Dendritic cell treated with granulocyte-macrophage colony-stimulating factor and Interleukin-4, amounts not matched to agents 40 ng/mL and 50 ng/mL, for 4 days (primary cell): ENCODE measurements at regions not wholly inside any gene's neighbourhood (a gene's known extent, or its start where the extent isn't known, plus 50 kb on each side); places are given as distances from the start of the nearest gene placed in this dataset.
"Not testable (repeated sequence)": the region's sequence is repeated elsewhere in the genome, so short reads cannot be mapped to it uniquely, and the experiment has no call there.

ENCODE experiments used
- H3K27ac Mint-ChIP-seq: one replicate; pipeline ENCODE4 v1.8.0; 2022; ENCODE audit warnings: mild to moderate bottlenecking, mixed read lengths
- H3K27me3 Mint-ChIP-seq: one replicate; pipeline ENCODE4 v1.8.0; 2022; ENCODE audit warnings: mild to moderate bottlenecking, mixed read lengths
- H3K36me3 Mint-ChIP-seq: one replicate; pipeline ENCODE4 v1.8.0; 2022; ENCODE audit warnings: low read depth, mixed read lengths
- H3K4me1 Mint-ChIP-seq: one replicate; pipeline ENCODE4 v1.8.0; 2022; ENCODE audit warnings: low read depth, mixed read lengths
- H3K4me3 Mint-ChIP-seq: one replicate; pipeline ENCODE4 v1.8.0; 2022; ENCODE audit warnings: mild to moderate bottlenecking, moderate library complexity, mixed read lengths
- H3K9me3 Mint-ChIP-seq: one replicate; pipeline ENCODE4 v1.8.0; 2022; ENCODE audit warnings: mixed read lengths
- intact Hi-C: fragments of 100-400 bp; cut with micrococcal nuclease; formaldehyde crosslinking; loops from one replicate; pipeline ENCODE4 v1.15.0; 2022

- no peak overlapping the region for H3K4me3 Mint-ChIP-seq
- no peak overlapping the region for H3K27ac Mint-ChIP-seq
- intact Hi-C loops, result no loop called here
- peaks cover 3% of the 10 kb centered on the region for H3K27me3 Mint-ChIP-seq
- no peaks in the 10 kb centered on the region for H3K4me1 Mint-ChIP-seq
- peaks cover 13% of the 10 kb centered on the region for H3K9me3 Mint-ChIP-seq
- no peaks in the 10 kb centered on the region for H3K36me3 Mint-ChIP-seq
Measured at GRCh38 chr5:122661496-122662180, 113.2 kb upstream of the SNX2 start.

- Mint-ChIP-seq H3K27ac (no peak overlapping the region), H3K9me3 (peaks cover 13% of the 10 kb centered on the region), H3K4me1 (no peaks in the 10 kb centered on the region), H3K4me3 (no peak overlapping the region), H3K36me3 (no peaks in the 10 kb centered on the region), H3K27me3 (peaks cover 3% of the 10 kb centered on the region)
- intact Hi-C loops, result no loop called here
Measured at GRCh38 chr5:122665051-122665450, 109.8 kb upstream of the SNX2 start.

- intact Hi-C loops, result no loop called here
Measured at GRCh38 chr5:122668552-122668951, 106.3 kb upstream of the SNX2 start.

GRCh38 chr5:122669709-122670108 is 105.2 kb upstream of the SNX2 start:
- H3K36me3 Mint-ChIP-seq, intact Hi-C loops, H3K4me1 Mint-ChIP-seq, H3K27ac Mint-ChIP-seq, H3K4me3 Mint-ChIP-seq, H3K27me3 Mint-ChIP-seq, H3K9me3 Mint-ChIP-seq: not testable (repeated sequence)

More at GRCh38 chr5:122668552-122668951, 106.3 kb upstream of the SNX2 start:
- Mint-ChIP-seq H3K27me3 (peaks cover 7% of the 10 kb centered on the region), H3K27ac (no peak overlapping the region), H3K4me1 (no peaks in the 10 kb centered on the region), H3K36me3 (no peaks in the 10 kb centered on the region), H3K4me3 (no peak overlapping the region), H3K9me3 (peaks cover 7% of the 10 kb centered on the region)

GRCh38 chr5:122673343-122673742 is 101.5 kb upstream of the SNX2 start:
- intact Hi-C loops, result no loop called here
- Mint-ChIP-seq H3K27me3 (peaks cover 8% of the 10 kb centered on the region), H3K9me3 (peaks cover 7% of the 10 kb centered on the region), H3K36me3 (no peaks in the 10 kb centered on the region), H3K4me3 (no peak overlapping the region), H3K4me1 (no peaks in the 10 kb centered on the region), H3K27ac (no peak overlapping the region)

GRCh38 chr5:122674385-122674784 is 100.5 kb upstream of the SNX2 start:
- no peak overlapping the region for H3K4me3 Mint-ChIP-seq
- H3K36me3 Mint-ChIP-seq, result no peaks in the 10 kb centered on the region
- peaks cover 15% of the 10 kb centered on the region for H3K27me3 Mint-ChIP-seq
- H3K27ac Mint-ChIP-seq, result no peak overlapping the region
- intact Hi-C loops, result no loop called here
- no peaks in the 10 kb centered on the region for H3K4me1 Mint-ChIP-seq
- H3K9me3 Mint-ChIP-seq, result peaks cover 7% of the 10 kb centered on the region

GRCh38 chr5:122680623-122681350 is 94.1 kb upstream of the SNX2 start:
- H3K27ac Mint-ChIP-seq, result no peak overlapping the region
- no peaks in the 10 kb centered on the region for H3K36me3 Mint-ChIP-seq
- H3K27me3 Mint-ChIP-seq, result peaks cover 26% of the 10 kb centered on the region
- intact Hi-C loops, result no loop called here
- H3K4me1 Mint-ChIP-seq, result no peaks in the 10 kb centered on the region
- no peaks in the 10 kb centered on the region for H3K9me3 Mint-ChIP-seq
- H3K4me3 Mint-ChIP-seq, result no peak overlapping the region

GRCh38 chr5:122683631-122684030 is 91.2 kb upstream of the SNX2 start:
- Mint-ChIP-seq H3K4me3 (no peak overlapping the region), H3K36me3 (no peaks in the 10 kb centered on the region), H3K4me1 (no peaks in the 10 kb centered on the region), H3K9me3 (no peaks in the 10 kb centered on the region), H3K27ac (no peak overlapping the region), H3K27me3 (peaks cover 20% of the 10 kb centered on the region)
- intact Hi-C loops, result no loop called here

GRCh38 chr5:122690266-122690665 is 84.6 kb upstream of the SNX2 start:
- H3K9me3 Mint-ChIP-seq, result no peaks in the 10 kb centered on the region
- intact Hi-C loops, result no loop called here
- H3K27me3 Mint-ChIP-seq, result no peaks in the 10 kb centered on the region
- peaks cover 15% of the 10 kb centered on the region for H3K4me1 Mint-ChIP-seq
- H3K36me3 Mint-ChIP-seq, result no peaks in the 10 kb centered on the region
- H3K27ac Mint-ChIP-seq, result no peak overlapping the region
- H3K4me3 Mint-ChIP-seq, result no peak overlapping the region

GRCh38 chr5:122691931-122692330 is 82.9 kb upstream of the SNX2 start:
- no peak overlapping the region for H3K27ac Mint-ChIP-seq
- H3K4me3 Mint-ChIP-seq, result no peak overlapping the region
- no peaks in the 10 kb centered on the region for H3K27me3 Mint-ChIP-seq
- H3K4me1 Mint-ChIP-seq, result peaks cover 18% of the 10 kb centered on the region
- no peaks in the 10 kb centered on the region for H3K36me3 Mint-ChIP-seq
- intact Hi-C loops, result no loop called here
- no peaks in the 10 kb centered on the region for H3K9me3 Mint-ChIP-seq

- H3K36me3 Mint-ChIP-seq, result no peaks in the 10 kb centered on the region
- H3K4me3 Mint-ChIP-seq, result no peak overlapping the region
- H3K27ac Mint-ChIP-seq, result no peak overlapping the region
- H3K9me3 Mint-ChIP-seq, result no peaks in the 10 kb centered on the region
- no peaks in the 10 kb centered on the region for H3K27me3 Mint-ChIP-seq
- intact Hi-C loops, result no loop called here
- peaks cover 23% of the 10 kb centered on the region for H3K4me1 Mint-ChIP-seq
Measured at GRCh38 chr5:122693963-122694362, 80.9 kb upstream of the SNX2 start.

GRCh38 chr5:122694884-122695283 is 80.0 kb upstream of the SNX2 start:
- Mint-ChIP-seq H3K27ac (no peak overlapping the region), H3K9me3 (no peaks in the 10 kb centered on the region), H3K36me3 (no peaks in the 10 kb centered on the region), H3K4me3 (no peak overlapping the region), H3K27me3 (no peaks in the 10 kb centered on the region), H3K4me1 (peaks cover 15% of the 10 kb centered on the region)
- intact Hi-C loops, result no loop called here

- peak overlapping the region; percentile 70 for H3K27ac Mint-ChIP-seq
- peaks cover 13% of the 10 kb centered on the region for H3K4me1 Mint-ChIP-seq
- H3K4me3 Mint-ChIP-seq, H3K9me3 Mint-ChIP-seq, intact Hi-C loops, H3K36me3 Mint-ChIP-seq, H3K27me3 Mint-ChIP-seq: not testable (repeated sequence)
Measured at GRCh38 chr5:122696735-122697134, 78.1 kb upstream of the SNX2 start.

- Mint-ChIP-seq H3K4me3 (no peak overlapping the region), H3K9me3 (no peaks in the 10 kb centered on the region), H3K27me3 (no peaks in the 10 kb centered on the region), H3K27ac (peak overlapping the region; percentile 70), H3K4me1 (peaks cover 14% of the 10 kb centered on the region), H3K36me3 (no peaks in the 10 kb centered on the region)
- intact Hi-C loops, result no loop called here
Measured at GRCh38 chr5:122697191-122697590, 77.7 kb upstream of the SNX2 start.

GRCh38 chr5:122699201-122699600 is 75.7 kb upstream of the SNX2 start:
- Mint-ChIP-seq H3K4me3 (no peak overlapping the region), H3K4me1 (peaks cover 20% of the 10 kb centered on the region), H3K36me3 (no peaks in the 10 kb centered on the region), H3K9me3 (no peaks in the 10 kb centered on the region), H3K27me3 (no peaks in the 10 kb centered on the region), H3K27ac (no peak overlapping the region)
- intact Hi-C loops, result no loop called here
